Spleen (tissue), 11 donors: ENCODE measurements at regions not wholly inside any gene's neighbourhood (a gene's known extent, or its start where the extent isn't known, plus 50 kb on each side); places are given as distances from the start of the nearest gene placed in this dataset.
"Not testable (repeated sequence)": the region's sequence is repeated elsewhere in the genome, so short reads cannot be mapped to it uniquely, and the experiment has no call there.

Experiments used
- DNase-seq: peaks from one replicate; pipeline ENCODE4 v3.0.0-alpha.2; 2020
- H3K27ac ChIP-seq, 8 donors: fragments of 200-600 bp; sonication (generic) in 7 of 8; 1 replicate in 4 of 8; 2 replicates in 4 of 8; pipeline versions ENCODE4 v1.5.0 to v1.8.0; 2016 to 2021; ENCODE audit warnings: inconsistent platforms in 4 of 8, mild to moderate bottlenecking in 4 of 8, moderate library complexity in 1 of 8
- H3K27me3 ChIP-seq, 7 donors: fragments of 200-600 bp; sonication (generic) in 6 of 7; replicated peaks in 1 of 7; 1 replicate in 4 of 7; 2 replicates in 3 of 7; pipeline versions ENCODE4 v1.5.0 to v1.8.0; 2016 to 2021; ENCODE audit warnings: inconsistent platforms in 3 of 7, mild to moderate bottlenecking in 1 of 7
- H3K36me3 ChIP-seq, 6 donors: fragments of 200-600 bp; sonication (generic) in 5 of 6; 1 replicate in 4 of 6; 2 replicates in 2 of 6; pipeline versions ENCODE4 v1.5.0 to v1.8.0; 2016 to 2021; ENCODE audit warnings: inconsistent platforms in 2 of 6
- H3K4me1 ChIP-seq, 6 donors: fragments of 200-600 bp; sonication (generic) in 5 of 6; 1 replicate in 3 of 6; 2 replicates in 3 of 6; pipeline versions ENCODE4 v1.5.0 to v1.8.0; 2016 to 2021; ENCODE audit warnings: inconsistent platforms in 3 of 6
- H3K4me3 ChIP-seq, 8 donors: fragments of 200-600 bp; sonication (generic) in 7 of 8; 1 replicate in 4 of 8; 2 replicates in 4 of 8; pipeline versions ENCODE4 v1.5.0 to v1.8.0; 2016 to 2021; ENCODE audit warnings: inconsistent platforms in 4 of 8, mild to moderate bottlenecking in 4 of 8, moderate library complexity in 2 of 8
- H3K9me3 ChIP-seq, 8 donors: fragments of 200-600 bp; sonication (generic) in 7 of 8; 1 replicate in 4 of 8; 2 replicates in 4 of 8; pipeline versions ENCODE4 v1.5.0 to v1.8.0; 2016 to 2021; ENCODE audit warnings: inconsistent platforms in 4 of 8
- POLR2A ChIP-seq, 3 donors: fragments of 450-650 bp; IDR thresholded peaks; one replicate each; pipeline ENCODE4 v1.5.1; 2017; ENCODE audit warnings: antibody characterized with exemption in 3 of 3, mild to moderate bottlenecking in 1 of 3
- POLR2AphosphoS5 ChIP-seq, 3 donors: sonication (generic); formaldehyde crosslinking; IDR thresholded peaks; one replicate each; pipeline ENCODE4 v1.5.1; 2017; ENCODE audit warnings: antibody characterized with exemption in 3 of 3
- WGBS, 5 donors: extraction: QIAGEN DNeasy Blood & Tissue Kit in 3 of 5; methylation state at CpG; one replicate each; pipeline versions ENCODE4 v1.1.5 to v1.1.7; 2013 to 2018; 5-methylcytosine and 5-hydroxymethylcytosine counted together
- intact Hi-C: fragments of 100-400 bp; cut with DNase I; formaldehyde crosslinking; loops from one replicate; pipeline ENCODE4 v1.15.0; 2023; ENCODE audit warnings: low total_unique reads
- TF ChIP-seq, protein P1 (sequence below), 11 experiments: fragments of 200-600 bp in 7 of 11; fragments of 450-650 bp in 4 of 11; sonication (generic) in 4 of 11; IDR thresholded peaks in 8 of 11; conservative IDR thresholded peaks in 3 of 11; 1 replicate in 7 of 11; 2 replicates in 4 of 11; pipeline versions ENCODE4 v1.4.0 to v1.8.0; 2016 to 2021; ENCODE audit warnings: antibody characterized with exemption in 11 of 11, inconsistent platforms in 4 of 11, mild to moderate bottlenecking in 1 of 11
- donor health status: healthy with polysubstance abuse.
- donor health status: DM: no; HTN: no; CAD: no; lungs with moderate emphysema.
- donor health status: DM: no; HTN: no; CAD: no.
- donor health status: Bipolar disorder and iron deficiency.
- donor health status: healthy.
- donor health status: DM: no; HTN: no; CAD: no.
- donor health status: DM: yes; HTN: yes; CAD: no.

DNA sequence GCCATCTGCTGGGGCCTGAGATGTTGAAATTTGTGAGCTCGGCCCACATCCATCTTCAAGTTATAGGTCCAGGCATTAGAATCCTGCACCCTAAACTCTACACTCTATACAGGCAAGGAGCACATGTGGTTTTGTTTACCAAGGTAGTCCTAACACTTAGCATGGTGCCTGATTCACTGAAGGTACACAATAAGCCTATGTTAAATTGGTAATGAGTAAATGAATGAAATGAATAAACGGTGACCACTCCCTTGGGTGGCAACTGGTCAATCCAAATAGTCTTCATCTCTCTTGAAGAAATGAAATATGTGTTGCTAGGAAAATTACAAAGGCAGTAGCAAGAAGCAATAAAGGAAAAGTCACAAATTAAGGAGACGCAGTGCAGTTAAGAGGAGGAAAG lies 359.3 kb upstream of the UBE2E2 start:
- 84 to 94% (median 89%) methylated on average over 3 of the region's 3 CpGs for WGBS, 5 donors
- Histone ChIP-seq H3K4me3 (no peak overlapping the region), H3K27me3 (no peaks in the 10 kb centered on the region), H3K4me1 (no peaks in the 10 kb centered on the region), H3K9me3 (peaks cover 0 to 30% (median 19%) of the 10 kb centered on the region in 8 donors), H3K36me3 (no peaks in the 10 kb centered on the region), H3K27ac (no peak overlapping the region)
- intact Hi-C loops = no loop called here
- TF ChIP-seq POLR2A (IDR thresholded peaks at IDR 0.05) (no peak), POLR2AphosphoS5 (IDR thresholded peaks at IDR 0.05) (no peak)
- TF ChIP-seq, protein P1, sequence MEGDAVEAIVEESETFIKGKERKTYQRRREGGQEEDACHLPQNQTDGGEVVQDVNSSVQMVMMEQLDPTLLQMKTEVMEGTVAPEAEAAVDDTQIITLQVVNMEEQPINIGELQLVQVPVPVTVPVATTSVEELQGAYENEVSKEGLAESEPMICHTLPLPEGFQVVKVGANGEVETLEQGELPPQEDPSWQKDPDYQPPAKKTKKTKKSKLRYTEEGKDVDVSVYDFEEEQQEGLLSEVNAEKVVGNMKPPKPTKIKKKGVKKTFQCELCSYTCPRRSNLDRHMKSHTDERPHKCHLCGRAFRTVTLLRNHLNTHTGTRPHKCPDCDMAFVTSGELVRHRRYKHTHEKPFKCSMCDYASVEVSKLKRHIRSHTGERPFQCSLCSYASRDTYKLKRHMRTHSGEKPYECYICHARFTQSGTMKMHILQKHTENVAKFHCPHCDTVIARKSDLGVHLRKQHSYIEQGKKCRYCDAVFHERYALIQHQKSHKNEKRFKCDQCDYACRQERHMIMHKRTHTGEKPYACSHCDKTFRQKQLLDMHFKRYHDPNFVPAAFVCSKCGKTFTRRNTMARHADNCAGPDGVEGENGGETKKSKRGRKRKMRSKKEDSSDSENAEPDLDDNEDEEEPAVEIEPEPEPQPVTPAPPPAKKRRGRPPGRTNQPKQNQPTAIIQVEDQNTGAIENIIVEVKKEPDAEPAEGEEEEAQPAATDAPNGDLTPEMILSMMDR (IDR thresholded peaks at IDR 0.05 in 8 of 11, conservative IDR thresholded peaks at IDR 0.05 in 3 of 11) = no peak
- DNase-seq = no peak

DNA sequence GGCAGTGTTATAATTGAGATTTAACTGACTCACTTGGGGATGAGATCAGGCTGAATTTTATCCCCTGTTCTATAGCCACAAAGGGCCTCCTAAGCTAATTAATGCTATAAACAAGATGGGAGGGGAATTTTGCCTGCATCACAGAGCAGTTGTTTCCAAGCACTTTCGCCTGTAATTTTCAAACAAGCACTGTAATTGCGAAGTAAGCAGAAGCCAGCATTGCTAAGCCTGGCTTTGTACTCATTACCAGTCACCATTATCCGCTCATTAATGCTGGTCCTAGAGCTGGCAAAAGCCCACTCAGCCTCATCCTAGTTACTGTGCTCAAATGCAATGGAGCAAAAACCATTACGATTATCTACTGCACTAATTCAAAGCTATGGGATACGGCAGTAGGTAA lies 356.6 kb upstream of the UBE2E2 start:
- Histone ChIP-seq H3K36me3 (no peaks in the 10 kb centered on the region), H3K4me1 (no peaks in the 10 kb centered on the region), H3K4me3 (no peak overlapping the region), H3K27ac (no peak overlapping the region), H3K9me3 (peaks cover 0 to 13% (median 8%) of the 10 kb centered on the region in 8 donors), H3K27me3 (no peaks in the 10 kb centered on the region)
- 75 to 94% (median 84%) methylated on average over 5 of the region's 5 CpGs for WGBS, 5 donors
- intact Hi-C loops = no loop called here
- DNase-seq = no peak
- TF ChIP-seq POLR2A (IDR thresholded peaks at IDR 0.05) (no peak), POLR2AphosphoS5 (IDR thresholded peaks at IDR 0.05) (no peak)
- TF ChIP-seq, protein P1 (IDR thresholded peaks at IDR 0.05 in 8 of 11, conservative IDR thresholded peaks at IDR 0.05 in 3 of 11) = no peak

DNA sequence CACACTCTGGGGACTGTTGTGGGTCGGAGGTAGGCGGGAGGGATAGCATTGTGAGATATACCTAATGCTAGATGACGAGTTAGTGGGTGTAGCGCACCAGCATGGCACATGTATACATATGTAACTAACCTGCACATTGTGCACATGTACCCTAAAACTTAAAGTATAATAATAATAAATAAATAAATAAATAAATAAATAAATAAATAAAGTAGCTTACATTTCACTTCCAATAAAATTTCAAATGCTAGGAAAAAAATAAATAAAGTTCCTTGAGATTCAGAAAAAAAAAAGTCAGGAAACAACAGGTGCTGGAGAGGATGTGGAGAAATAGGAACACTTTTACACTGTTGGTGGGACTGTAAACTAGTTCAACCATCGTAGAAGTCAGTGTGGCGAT lies 353.5 kb upstream of the UBE2E2 start:
- intact Hi-C loops, H3K27me3 ChIP-seq, H3K27ac ChIP-seq, DNase-seq, H3K36me3 ChIP-seq, H3K4me1 ChIP-seq, H3K4me3 ChIP-seq, H3K9me3 ChIP-seq: not testable (repeated sequence)
- WGBS, 5 donors = 68 to 98% (median 87%) methylated on average over 4 to 6 of the region's 6 CpGs

DNA sequence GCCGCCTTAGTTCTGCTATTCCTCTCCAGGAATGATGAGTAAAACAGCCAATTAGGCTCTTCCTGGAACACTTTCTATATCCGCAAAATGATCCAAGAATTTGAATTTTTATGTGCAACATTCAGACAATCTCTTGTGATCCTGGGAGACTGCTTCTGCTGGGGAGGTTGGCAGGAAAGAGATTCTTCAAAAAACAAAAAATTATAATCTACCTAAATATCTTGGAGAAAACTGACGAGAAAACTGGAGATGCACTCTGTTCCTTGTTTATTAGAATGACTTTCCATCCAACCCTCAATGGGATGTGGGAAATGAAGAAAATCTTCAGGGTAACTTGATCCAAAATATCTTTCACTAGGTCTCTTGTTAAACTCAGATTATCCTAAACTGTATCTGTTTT lies 346.3 kb upstream of the UBE2E2 start:
- H3K27me3 ChIP-seq = no peaks in the 10 kb centered on the region
- intact Hi-C loops = no loop called here
- no peak overlapping the region for H3K4me3 ChIP-seq
- no peak overlapping the region for H3K27ac ChIP-seq
- TF ChIP-seq, protein P1 (IDR thresholded peaks at IDR 0.05 in 8 of 11, conservative IDR thresholded peaks at IDR 0.05 in 3 of 11) = no peak
- TF ChIP-seq POLR2A (IDR thresholded peaks at IDR 0.05) (no peak), POLR2AphosphoS5 (IDR thresholded peaks at IDR 0.05) (no peak)
- H3K9me3 ChIP-seq = peaks cover 0 to 6% (median 0%) of the 10 kb centered on the region in 8 donors
- H3K4me1 ChIP-seq = no peaks in the 10 kb centered on the region
- DNase-seq = no peak
- H3K36me3 ChIP-seq = no peaks in the 10 kb centered on the region
- WGBS, 5 donors = 80 to 91% (median 89%) methylated on average over 3 of the region's 3 CpGs

DNA sequence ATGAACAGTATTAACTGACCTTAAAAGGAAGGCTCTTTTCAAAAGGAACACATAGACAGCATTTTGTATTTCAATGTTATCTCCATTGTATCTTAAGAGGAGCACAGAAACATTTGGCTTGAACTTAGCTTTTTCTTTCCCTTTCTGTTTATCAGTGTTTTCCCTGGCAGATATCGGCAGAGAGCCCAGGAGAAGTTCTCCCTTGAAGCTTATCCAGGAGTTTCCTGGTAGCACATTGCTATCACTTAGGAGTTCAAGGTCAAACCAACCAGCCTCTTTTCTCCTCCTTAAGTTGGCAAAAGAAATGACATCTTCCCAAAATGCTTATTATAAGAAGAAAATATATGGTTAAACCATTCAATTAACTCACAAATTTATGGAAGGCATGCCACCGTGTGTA lies 344.6 kb upstream of the UBE2E2 start:
- 52 to 68% (median 58%) methylated on average over 2 of the region's 2 CpGs for WGBS, 5 donors
- H3K4me1 ChIP-seq = no peaks in the 10 kb centered on the region
- H3K27me3 ChIP-seq = no peaks in the 10 kb centered on the region
- intact Hi-C loops = no loop called here
- H3K36me3 ChIP-seq = no peaks in the 10 kb centered on the region
- H3K27ac ChIP-seq = no peak overlapping the region
- H3K4me3 ChIP-seq = no peak overlapping the region
- DNase-seq = no peak
- TF ChIP-seq POLR2AphosphoS5 (IDR thresholded peaks at IDR 0.05) (no peak), POLR2A (IDR thresholded peaks at IDR 0.05) (no peak)
- TF ChIP-seq, protein P1 (IDR thresholded peaks at IDR 0.05 in 8 of 11, conservative IDR thresholded peaks at IDR 0.05 in 3 of 11) = no peak
- peaks cover 0 to 6% (median 0%) of the 10 kb centered on the region in 8 donors for H3K9me3 ChIP-seq
